ENCODE measurements at regions not wholly inside any gene's neighbourhood (a gene's known extent, or its start where the extent isn't known, plus 50 kb on each side); places are given as distances from the start of the nearest gene placed in this dataset.

DNA sequence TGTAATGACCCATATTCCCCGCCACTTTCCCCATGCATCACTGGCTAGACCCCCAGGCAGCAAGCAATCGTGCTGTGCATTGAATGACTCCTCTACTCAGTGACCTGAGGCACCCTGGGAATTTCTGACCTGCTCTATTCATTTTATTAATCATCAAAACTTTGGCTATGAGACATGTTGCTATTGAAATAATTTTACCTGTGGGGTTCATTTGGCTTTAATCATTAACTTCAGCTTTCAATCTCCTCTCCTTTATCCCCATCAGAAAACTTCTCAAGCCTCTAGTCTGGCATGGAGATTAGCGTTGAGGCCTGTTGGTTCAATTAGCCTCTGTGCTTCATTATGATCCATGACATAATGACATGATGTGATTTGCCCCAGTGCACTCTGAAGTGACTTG lies 429.0 kb downstream of the ZNF608 start:
- dilution Hi-C loops (cut with MboI; ENCODE audit: extremely low pct_ligation_motif_present, low sequenced_read_pairs) = no loop called here
- Histone ChIP-seq H3K4me3 (ENCODE audit: control insufficient read depth in 2 of 3, extremely low read depth in 1 of 3, insufficient read depth in 2 of 3, low read depth in 1 of 3, low read length in 3 of 3) (no peak overlapping the region), H4K20me1 (ENCODE audit: control insufficient read depth, extremely low read depth, insufficient read depth, low read length) (no peaks in the 10 kb centered on the region), H3K9ac (ENCODE audit: control insufficient read depth, extremely low read depth, insufficient read depth, low read length) (no peak overlapping the region), H3K79me2 (ENCODE audit: control insufficient read depth, insufficient read depth, low read length) (no peaks in the 10 kb centered on the region), H3K4me2 (ENCODE audit: control insufficient read depth, extremely low read depth, insufficient read depth, low read depth, low read length) (no peak overlapping the region), H3K4me1 (ENCODE audit: control insufficient read depth, extremely low read depth, insufficient read depth, low read length) (no peaks in the 10 kb centered on the region), H3K27ac (ENCODE audit: control insufficient read depth, insufficient read depth, low read length) (no peak overlapping the region), H3K9me1 (ENCODE audit: control insufficient read depth, extremely low read depth, insufficient read depth, low read length) (no peaks in the 10 kb centered on the region), H3K36me3 (ENCODE audit: control insufficient read depth in 2 of 2, extremely low read depth in 1 of 2, insufficient read depth in 2 of 2, low read length in 2 of 2) (no peaks in the 10 kb centered on the region), H3K27me3 (ENCODE audit: control insufficient read depth, extremely low read depth, insufficient read depth, low read length) (no peaks in the 10 kb centered on the region), H2AFZ (ENCODE audit: control insufficient read depth, low read length) (no peak overlapping the region), H3K9me3 (ENCODE audit: control insufficient read depth, low read depth, low read length) (no peaks in the 10 kb centered on the region)
- DNase-seq (ENCODE audit: low read depth, low spot score) (no peak), FAIRE-seq (no peak)
- no peak for TF ChIP-seq EZH2 (IDR thresholded peaks at IDR 0.05; ENCODE audit: low read length)
- no peak for TF ChIP-seq CTCF (optimal IDR thresholded peaks at IDR 0.05 in 1 of 3, IDR thresholded peaks at IDR 0.05 in 1 of 3, conservative IDR thresholded peaks at IDR 0.05 in 1 of 3; ENCODE audit: extremely low read depth in 1 of 3, insufficient read depth in 2 of 3, low read length in 3 of 3)

- Histone ChIP-seq H3K9ac (ENCODE audit: control insufficient read depth, extremely low read depth, insufficient read depth, low read length) (no peak overlapping the region), H3K4me2 (ENCODE audit: control insufficient read depth, extremely low read depth, insufficient read depth, low read depth, low read length) (no peak overlapping the region), H3K79me2 (ENCODE audit: control insufficient read depth, insufficient read depth, low read length) (no peaks in the 10 kb centered on the region), H3K4me3 (ENCODE audit: control insufficient read depth in 2 of 3, extremely low read depth in 1 of 3, insufficient read depth in 2 of 3, low read depth in 1 of 3, low read length in 3 of 3) (no peak overlapping the region), H2AFZ (ENCODE audit: control insufficient read depth, low read length) (no peak overlapping the region), H3K4me1 (ENCODE audit: control insufficient read depth, extremely low read depth, insufficient read depth, low read length) (no peaks in the 10 kb centered on the region), H3K9me3 (ENCODE audit: control insufficient read depth, low read depth, low read length) (no peaks in the 10 kb centered on the region), H3K27me3 (ENCODE audit: control insufficient read depth, extremely low read depth, insufficient read depth, low read length) (no peaks in the 10 kb centered on the region), H3K27ac (ENCODE audit: control insufficient read depth, insufficient read depth, low read length) (no peak overlapping the region), H3K36me3 (ENCODE audit: control insufficient read depth in 2 of 2, extremely low read depth in 1 of 2, insufficient read depth in 2 of 2, low read length in 2 of 2) (no peaks in the 10 kb centered on the region), H4K20me1 (ENCODE audit: control insufficient read depth, extremely low read depth, insufficient read depth, low read length) (no peaks in the 10 kb centered on the region), H3K9me1 (ENCODE audit: control insufficient read depth, extremely low read depth, insufficient read depth, low read length) (no peaks in the 10 kb centered on the region)
- DNase-seq (ENCODE audit: low read depth, low spot score) = no peak
- no peak for FAIRE-seq
- dilution Hi-C loops (cut with MboI; ENCODE audit: extremely low pct_ligation_motif_present, low sequenced_read_pairs) = no loop called here
- no peak for TF ChIP-seq EZH2 (IDR thresholded peaks at IDR 0.05; ENCODE audit: low read length)
- no peak for TF ChIP-seq CTCF (optimal IDR thresholded peaks at IDR 0.05 in 1 of 3, IDR thresholded peaks at IDR 0.05 in 1 of 3, conservative IDR thresholded peaks at IDR 0.05 in 1 of 3; ENCODE audit: extremely low read depth in 1 of 3, insufficient read depth in 2 of 3, low read length in 3 of 3)
Observed at GRCh38 chr5:124315741-124316415, 430.6 kb downstream of the ZNF608 start.

All from keratinocyte (primary cell).